ENCODE measurements at regions not wholly inside any gene's neighbourhood (a gene's known extent, or its start where the extent isn't known, plus 50 kb on each side); places are given as distances from the start of the nearest gene placed in this dataset.

DNA sequence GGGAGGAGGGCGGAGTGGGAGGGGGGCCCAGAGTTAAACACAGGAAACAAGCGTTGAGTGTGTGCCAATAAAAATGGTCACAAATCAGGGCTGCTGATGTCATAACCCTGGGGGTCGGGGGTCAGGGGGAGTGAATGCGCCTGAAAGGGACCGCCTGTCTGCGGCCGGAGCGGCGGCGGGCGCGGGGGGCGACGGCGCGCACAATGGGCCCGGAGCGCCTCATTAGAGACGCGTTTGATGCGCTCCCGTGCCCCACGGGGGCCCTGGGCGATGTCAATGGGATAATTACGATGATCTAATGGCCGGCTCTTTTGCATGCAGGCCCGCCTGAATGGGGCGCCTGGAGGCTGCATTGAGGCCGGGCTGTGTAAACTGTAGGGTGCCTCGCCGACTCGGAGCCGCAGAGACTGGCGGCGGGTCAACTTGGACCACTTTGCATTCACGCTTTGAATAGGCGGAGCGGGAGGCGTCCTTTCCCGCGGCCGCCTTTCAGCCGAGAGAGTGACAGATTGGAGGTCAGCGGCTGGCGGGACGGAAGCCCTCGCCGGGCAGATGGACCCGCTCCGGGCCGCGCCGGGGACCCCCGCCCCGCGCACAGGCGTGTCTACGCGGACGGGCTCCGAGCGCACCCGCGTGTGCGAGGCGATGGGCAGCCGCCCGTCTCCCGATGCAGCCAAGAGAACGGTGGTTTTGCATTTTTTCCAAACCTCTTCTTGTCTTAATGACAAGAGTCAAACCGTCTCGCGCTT is 296.1 kb downstream of the TFAP2C start:
- DNase-seq (ENCODE audit: low read depth): no peak

DNA sequence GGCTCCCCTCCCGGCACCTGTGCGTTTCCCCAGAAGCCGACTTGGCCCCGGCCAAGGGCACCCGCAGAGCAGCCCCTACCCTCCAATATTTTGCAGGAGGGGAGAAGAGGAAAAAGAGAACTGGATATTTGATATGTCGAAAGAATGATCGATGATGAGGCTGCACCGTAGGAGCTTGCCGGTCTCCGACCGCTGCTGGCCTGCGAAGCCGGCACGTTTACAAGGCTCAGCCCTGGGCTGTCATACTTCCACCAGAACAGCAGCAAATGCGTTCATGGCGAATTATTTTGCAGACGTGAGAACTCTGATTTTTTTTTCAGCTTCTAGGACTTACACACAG is 296.7 kb downstream of the TFAP2C start:
- DNase-seq (ENCODE audit: low read depth): no peak

DNA sequence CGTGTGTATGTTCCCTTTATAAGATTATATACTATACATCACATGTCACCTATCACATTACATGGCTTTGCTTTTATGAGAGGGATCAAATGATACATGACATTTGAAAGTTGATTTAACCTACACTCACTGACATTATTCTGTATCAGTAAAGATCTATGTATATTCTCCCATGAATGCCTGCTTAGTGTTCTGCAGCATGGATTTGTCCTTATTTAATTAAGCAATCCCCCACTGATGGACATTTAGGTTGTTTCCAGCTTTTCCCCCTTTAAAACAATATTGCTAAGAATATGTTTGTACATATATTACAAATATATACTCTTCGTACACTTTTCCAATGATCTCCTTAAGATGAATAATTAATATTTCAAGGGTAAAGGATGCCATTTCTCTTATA is 297.4 kb downstream of the TFAP2C start:
- DNase-seq (ENCODE audit: low read depth): no peak

DNA sequence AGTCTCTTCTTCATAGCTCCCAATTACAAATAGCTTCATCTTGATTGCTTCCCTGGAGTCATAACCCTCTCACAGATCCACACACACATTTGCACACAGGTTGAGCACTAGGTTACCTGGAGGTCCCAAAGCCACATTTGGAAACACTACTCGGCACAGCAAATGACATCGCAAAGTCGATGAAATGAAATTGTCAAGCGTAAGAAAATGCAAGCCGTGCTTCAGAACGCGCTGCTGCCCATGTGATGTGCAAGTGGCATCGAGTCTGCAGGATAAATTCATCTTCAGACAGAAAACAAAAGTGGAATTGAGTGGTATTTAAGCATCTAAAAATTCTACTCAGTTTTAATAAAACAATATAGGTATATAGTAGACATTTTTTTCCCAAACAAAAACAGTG is 298.0 kb downstream of the TFAP2C start:
- DNase-seq (ENCODE audit: low read depth): no peak

- DNase-seq (ENCODE audit: low read depth): no peak
These were observed 298.9 kb downstream of the TFAP2C start for GRCh38 chr20:56928007-56928406.

DNA sequence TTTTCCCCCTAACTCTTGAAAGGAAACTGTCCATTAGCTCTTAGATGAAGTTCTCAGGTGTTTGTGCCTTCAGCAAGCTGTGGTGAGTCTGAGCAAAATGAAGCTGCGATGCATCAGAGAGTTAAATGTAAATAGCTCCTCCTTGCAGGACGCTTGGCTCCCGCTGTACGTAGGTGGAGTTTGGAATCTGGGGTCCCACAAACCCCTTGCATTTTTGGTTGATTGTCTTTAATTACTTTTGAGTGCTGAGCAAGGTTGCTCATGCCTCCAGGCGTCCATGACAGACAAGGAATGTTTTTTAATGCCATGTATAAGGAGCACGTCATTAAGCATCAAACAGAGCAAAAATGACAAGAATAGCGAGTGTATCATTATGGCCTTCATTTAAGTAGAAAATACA is 300.5 kb downstream of the TFAP2C start:
- DNase-seq (ENCODE audit: low read depth): no peak

GRCh38 chr20:56930876-56931275 is 301.8 kb downstream of the TFAP2C start:
- DNase-seq (ENCODE audit: low read depth): no peak

DNA sequence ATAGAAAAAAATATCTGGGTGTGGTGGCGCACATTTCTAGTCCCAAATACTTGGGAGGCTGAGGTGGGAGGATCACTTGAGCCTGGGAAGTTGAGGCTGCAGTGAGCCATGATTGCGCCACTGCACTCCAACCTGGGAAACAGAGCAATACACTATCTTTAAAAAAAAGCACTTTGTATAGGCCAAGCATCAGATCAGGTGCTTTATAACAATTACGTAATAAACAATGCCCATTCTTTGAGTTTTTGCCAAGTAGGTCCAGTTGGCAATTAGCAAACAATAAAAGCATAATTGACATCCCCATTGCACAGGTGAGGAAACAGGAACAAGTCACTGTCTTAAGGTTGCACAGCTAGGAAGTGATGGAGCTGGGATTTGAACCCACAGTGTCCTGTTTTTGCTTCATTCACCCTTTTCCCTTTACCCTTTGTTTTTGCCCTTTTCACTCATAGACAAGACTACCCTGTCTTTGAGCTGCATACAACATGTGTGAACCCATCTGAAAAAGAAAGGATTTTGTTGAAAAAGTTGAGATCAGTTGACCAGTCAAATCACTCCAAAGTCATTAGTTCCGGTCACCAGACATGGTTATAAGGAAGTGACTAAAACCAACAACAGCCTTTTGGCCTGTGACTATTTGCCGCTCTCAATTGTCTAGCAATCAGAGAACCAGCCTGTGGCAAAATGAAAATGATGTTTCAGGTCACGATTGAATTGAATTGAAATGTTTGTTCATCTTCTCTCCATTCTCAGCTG is 303.6 kb downstream of the TFAP2C start:
- no peak for DNase-seq (ENCODE audit: low read depth)

DNA sequence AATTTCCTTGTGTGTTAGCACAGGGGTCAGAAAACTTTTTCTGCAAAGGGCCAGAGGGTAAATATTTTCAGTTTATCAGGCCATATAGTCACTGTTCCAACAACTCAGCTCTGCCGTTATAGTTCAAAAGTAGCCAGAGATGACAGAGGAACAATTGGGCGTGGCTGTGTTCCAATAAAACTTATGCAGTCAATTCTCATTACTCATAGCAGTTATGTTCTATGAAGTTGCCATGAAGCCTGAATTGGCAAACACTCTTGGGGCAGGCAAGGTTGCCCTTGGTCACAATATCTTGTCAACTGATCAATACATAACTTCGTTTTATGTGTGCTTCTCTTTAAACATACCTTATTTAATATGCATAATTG is 304.2 kb downstream of the TFAP2C start:
- DNase-seq (ENCODE audit: low read depth): no peak

- no peak for DNase-seq (ENCODE audit: low read depth)
These were observed 305.8 kb downstream of the TFAP2C start for GRCh38 chr20:56934888-56935287.

GRCh38 chr20:56940466-56940865 is 311.4 kb downstream of the TFAP2C start:
- no peak for DNase-seq (ENCODE audit: low read depth)

DNA sequence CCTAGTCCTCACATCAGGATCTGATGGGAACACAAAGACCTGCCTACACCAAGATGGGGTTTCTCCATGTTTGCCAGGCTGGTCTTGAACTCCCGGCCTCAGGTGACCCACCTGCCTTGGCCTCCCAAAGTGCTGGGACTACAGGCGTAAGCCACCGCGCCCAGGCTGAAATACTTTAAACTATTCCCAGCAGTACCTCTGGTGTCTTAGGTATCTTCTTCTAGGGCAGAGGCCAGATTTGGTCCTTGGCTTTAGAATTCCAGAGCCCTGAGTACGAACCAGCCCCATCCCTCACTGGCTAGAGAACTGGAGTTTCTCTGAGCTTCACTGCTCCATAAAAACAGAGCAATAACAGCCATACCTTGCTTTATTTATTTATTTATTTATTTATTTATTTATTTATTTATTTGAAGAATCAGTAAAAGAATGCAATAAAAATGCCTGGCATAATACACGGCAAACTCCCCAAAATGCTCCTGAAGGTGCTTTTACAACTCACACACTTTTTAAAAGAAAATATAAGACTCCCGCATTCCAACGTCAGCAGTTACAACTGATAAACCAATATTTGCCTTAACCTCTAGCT is 312.1 kb downstream of the TFAP2C start:
- no peak for DNase-seq (ENCODE audit: low read depth)

DNA sequence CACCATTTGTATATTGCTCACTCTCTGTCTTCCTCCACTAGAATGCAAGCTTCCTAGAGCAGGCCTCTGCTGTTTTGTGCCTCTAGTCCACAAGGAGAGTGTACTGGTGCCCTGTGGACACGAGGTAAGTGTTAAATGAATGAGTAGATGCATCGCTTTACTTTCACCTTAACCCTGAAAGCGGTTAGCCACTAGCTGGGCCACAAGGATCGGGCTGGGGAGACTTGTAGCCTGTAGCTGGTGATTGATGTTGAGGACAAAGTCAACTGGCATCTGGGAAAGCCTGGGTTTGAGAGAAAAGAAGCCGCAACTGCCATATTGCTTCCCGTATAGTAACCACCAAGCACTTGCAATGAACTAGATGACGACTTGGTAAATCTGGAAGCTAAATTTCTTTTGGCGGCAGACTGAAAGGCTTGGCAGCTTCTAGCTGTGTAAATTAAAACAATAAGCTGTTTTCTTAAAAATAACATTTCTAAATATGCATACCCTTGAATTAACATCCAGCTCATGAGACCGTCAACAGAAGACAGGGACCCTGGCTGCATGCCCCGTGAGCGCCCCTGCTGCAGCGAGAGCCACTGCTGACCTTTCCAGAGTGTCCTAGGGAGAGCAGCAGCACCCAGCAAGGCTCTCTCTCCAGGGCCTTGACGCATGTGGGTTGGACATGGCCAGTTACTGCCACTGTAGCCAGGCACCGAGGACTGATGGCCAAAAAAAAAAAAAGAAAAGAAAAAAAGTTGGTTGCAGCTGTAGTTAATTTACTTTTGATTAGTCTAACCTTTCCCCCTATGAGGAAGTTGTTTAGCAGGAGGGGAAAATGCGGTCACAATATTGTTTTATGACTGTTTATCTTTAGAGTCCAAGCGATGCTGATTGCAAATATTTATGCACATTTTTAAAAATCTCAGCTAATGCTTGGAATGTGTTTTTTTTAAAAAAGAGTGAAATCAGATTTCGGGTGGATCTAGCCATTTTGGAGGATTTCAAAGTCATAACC is 315.1 kb downstream of the TFAP2C start:
- no peak for DNase-seq (ENCODE audit: low read depth)

DNA sequence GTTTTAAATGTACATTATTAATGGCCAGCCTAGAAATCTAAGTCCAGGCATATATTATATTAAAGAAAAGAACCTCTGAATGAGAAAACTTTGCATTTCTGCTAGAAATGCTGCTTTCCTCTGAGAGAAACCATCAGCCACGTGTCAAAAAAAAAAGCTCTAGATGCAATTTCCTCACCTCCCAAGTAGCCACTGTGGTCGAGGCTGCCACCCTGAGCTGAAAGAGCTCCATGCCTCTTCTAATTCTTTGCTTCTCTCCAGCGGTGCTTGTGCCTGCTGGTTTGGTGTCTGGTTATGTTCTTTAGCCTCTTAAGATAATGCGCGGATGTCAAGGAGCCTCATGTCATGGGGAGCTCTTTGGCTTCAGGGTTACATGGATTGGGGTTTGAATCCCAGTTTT is 316.0 kb downstream of the TFAP2C start:
- peak; percentile 17 for DNase-seq (ENCODE audit: low read depth)

GRCh38 chr20:56945901-56946300 is 316.8 kb downstream of the TFAP2C start:
- DNase-seq (ENCODE audit: low read depth): no peak

GRCh38 chr20:56949318-56949717 is 317.1 kb downstream of the BMP7 start:
- no peak for DNase-seq (ENCODE audit: low read depth)

DNA sequence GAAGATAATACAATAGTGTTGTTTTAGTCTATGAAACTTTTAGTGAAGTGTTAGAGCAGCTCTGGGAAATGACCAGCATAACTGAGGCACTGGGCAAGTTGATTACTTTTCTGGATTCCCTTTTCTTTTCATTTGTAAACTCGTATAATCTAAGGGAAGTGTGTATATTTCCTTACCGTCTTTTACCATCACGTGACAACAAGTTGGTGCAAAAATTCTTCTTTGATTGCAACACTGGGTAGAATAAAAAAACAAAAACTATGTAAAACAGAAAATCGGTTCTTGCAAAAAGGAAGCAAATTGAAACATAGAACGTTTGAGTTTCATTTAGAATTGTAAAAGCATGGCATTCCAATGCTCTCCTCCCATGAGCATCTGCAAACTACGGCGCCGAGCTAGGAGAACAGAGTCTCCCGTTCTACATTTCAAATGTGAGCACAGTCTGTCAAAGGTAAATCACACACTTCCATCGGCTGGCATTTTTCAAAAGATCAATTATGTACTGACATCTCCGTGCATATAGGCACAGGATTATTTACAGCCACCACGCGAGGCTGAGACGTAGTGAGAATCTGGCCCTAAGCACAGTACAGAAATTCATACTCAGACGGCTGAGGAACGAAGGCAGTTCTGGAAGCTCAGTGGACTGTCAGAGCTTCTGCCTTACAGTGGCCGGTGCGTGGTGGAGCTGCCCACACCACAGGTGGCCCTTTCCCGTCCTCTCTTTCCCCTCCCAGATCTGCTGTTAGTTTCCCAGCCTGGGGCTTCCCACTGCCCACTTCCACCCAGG is 314.0 kb downstream of the BMP7 start:
- DNase-seq (ENCODE audit: low read depth): no peak

GRCh38 chr20:56953048-56953586 is 313.3 kb downstream of the BMP7 start:
- DNase-seq (ENCODE audit: low read depth): no peak

DNA sequence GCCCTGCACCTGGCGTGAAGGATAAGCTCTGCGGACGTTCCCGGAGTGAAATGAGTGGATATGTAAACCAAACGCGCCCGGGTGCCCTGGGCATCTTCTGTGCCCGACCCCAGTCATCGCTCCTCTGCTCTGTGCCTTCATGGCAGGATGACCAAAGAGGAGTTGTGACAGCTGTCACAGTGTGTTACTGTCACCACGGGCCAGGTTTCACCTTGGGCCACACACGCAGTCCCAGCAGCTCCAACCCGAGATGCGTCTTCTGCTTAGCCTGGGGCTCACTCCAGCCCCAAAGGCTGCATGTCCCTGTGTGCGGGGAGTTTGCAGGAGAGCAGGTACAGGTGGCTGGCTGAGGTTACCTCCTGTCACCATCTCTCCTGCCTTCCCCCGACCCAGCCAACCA is 311.6 kb downstream of the BMP7 start:
- no peak for DNase-seq (ENCODE audit: low read depth)

GRCh38 chr20:56955680-56956079 is 310.8 kb downstream of the BMP7 start:
- DNase-seq (ENCODE audit: low read depth): no peak

GRCh38 chr20:56956534-56956933 is 309.9 kb downstream of the BMP7 start:
- DNase-seq (ENCODE audit: low read depth): no peak
